HEK293 (cell line): ENCODE measurements at regions not wholly inside any gene's neighbourhood (a gene's known extent, or its start where the extent isn't known, plus 50 kb on each side); places are given as distances from the start of the nearest gene placed in this dataset.

Experiments used
- CTCF ChIP-seq: fragments of 450-650 bp; formaldehyde crosslinking; IDR thresholded peaks from 2 replicates; pipeline ENCODE4 v1.5.1; 2016; ENCODE audit warnings: missing biosample characterization, missing genetic modification characterization
- HOXD13 ChIP-seq: sonication (generic); formaldehyde crosslinking; IDR thresholded peaks from 2 replicates; pipeline ENCODE4 v1.8.0; 2022; ENCODE audit warnings: missing genetic modification reagents, borderline replicate concordance
- PRDM1 ChIP-seq: fragments of 450-650 bp; formaldehyde crosslinking; IDR thresholded peaks from 2 replicates; pipeline ENCODE4; 2016; ENCODE audit warnings: missing biosample characterization, missing genetic modification characterization
- TCF7L2 ChIP-seq: IDR thresholded peaks from 2 replicates; pipeline ENCODE4 v1.6.1; 2011; ENCODE audit warnings: low read depth, mild to moderate bottlenecking, inconsistent platforms, low read length, moderate library complexity, borderline replicate concordance
- ZNF146 ChIP-seq: fragments of 450-650 bp; formaldehyde crosslinking; IDR thresholded peaks from 2 replicates; pipeline ENCODE4 v1.5.1; 2016; ENCODE audit warnings: missing biosample characterization, missing genetic modification characterization
- ZNF274 ChIP-seq, 2 experiments: fragments of 200-500 bp in 1 of 2; fragments of 450-650 bp in 1 of 2; sonication (Bioruptor generic) in 1 of 2; formaldehyde crosslinking in 1 of 2; IDR thresholded peaks; 2 replicates each; pipeline versions ENCODE4 v1.5.1 to v1.6.1; 2014 to 2016; ENCODE audit warnings: borderline replicate concordance in 1 of 2, inconsistent platforms in 1 of 2, low read length in 1 of 2, missing biosample characterization in 1 of 2, missing genetic modification characterization in 1 of 2
- ZNF335 ChIP-seq: fragments of 450-650 bp; formaldehyde crosslinking; conservative IDR thresholded peaks from 2 replicates; pipeline ENCODE4 v1.5.1; 2016; ENCODE audit warnings: missing biosample characterization, missing genetic modification characterization
- ZNF514 ChIP-seq: fragments of 450-650 bp; formaldehyde crosslinking; IDR thresholded peaks from 2 replicates; pipeline ENCODE4 v1.5.1; 2016; ENCODE audit warnings: missing biosample characterization, missing genetic modification characterization
- ZNF600 ChIP-seq: fragments of 450-650 bp; formaldehyde crosslinking; IDR thresholded peaks from 2 replicates; pipeline ENCODE4 v1.5.1; 2016; ENCODE audit warnings: missing biosample characterization, missing genetic modification characterization
- ZNF664 ChIP-seq: fragments of 450-650 bp; formaldehyde crosslinking; IDR thresholded peaks from 2 replicates; pipeline ENCODE4 v1.5.1; 2016; ENCODE audit warnings: missing biosample characterization, missing genetic modification characterization
- ZNF830 ChIP-seq: fragments of 450-650 bp; IDR thresholded peaks from 2 replicates; pipeline ENCODE4 v1.5.0; 2018; ENCODE audit warnings: missing biosample characterization, missing genetic modification characterization, low read depth, mild to moderate bottlenecking, moderate library complexity
- TF ChIP-seq, protein P1 (sequence below): fragments of 450-650 bp; formaldehyde crosslinking; conservative IDR thresholded peaks from 2 replicates; pipeline ENCODE4 v1.5.1; 2016; ENCODE audit warnings: low read depth, missing biosample characterization, missing genetic modification characterization
- TF ChIP-seq, protein P2 (sequence below): sonication (generic); formaldehyde crosslinking; IDR thresholded peaks from 2 replicates; pipeline ENCODE4 v1.8.1; 2022; ENCODE audit warnings: mild to moderate bottlenecking, moderate library complexity, missing genetic modification reagents
- TF ChIP-seq, protein P3 (sequence below): fragments of 450-650 bp; formaldehyde crosslinking; IDR thresholded peaks from 2 replicates; pipeline ENCODE4 v1.5.1; 2016; ENCODE audit warnings: missing biosample characterization, missing genetic modification characterization, low read depth

DNA sequence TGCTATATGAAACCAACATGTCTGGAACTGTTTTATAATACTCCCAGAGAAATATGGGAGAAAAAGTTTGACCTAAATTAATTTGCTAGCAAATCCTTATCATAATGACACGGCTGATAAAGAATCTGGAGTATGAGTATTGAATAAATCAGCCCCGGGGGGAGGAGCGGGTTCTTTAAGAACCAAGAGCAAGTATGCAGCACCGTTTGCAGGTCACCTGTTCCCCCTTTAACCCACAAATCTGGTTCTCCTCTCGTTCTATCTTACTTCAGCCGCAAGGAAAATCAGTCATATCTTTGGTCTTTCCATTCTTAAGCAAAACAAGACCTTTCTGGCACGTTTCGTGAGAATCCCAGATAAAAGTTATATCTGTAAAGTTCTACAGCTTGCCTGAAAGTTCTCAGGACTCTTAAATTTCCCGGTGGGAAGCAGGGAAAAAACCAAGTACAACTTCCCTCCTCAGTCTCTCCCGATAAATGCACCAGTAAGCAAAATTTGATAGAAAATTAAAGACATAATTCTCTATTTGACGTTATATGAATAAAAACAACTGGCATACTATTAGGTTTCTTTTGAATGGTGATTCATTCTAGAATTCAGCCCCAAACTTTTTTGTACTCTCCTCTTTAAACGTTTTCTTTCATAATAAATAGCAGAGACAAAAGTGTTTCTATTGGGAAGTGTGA, 348.6 kb downstream of the ZBBX start:
- TF ChIP-seq CTCF = no peak
- no peak for TF ChIP-seq PRDM1
- no peak for TF ChIP-seq TCF7L2
- no peak for TF ChIP-seq ZNF274 (IDR thresholded peaks at IDR 0.05; ENCODE audit: low read length)
- no peak for TF ChIP-seq ZNF274 (tag by site-specific recombination; IDR thresholded peaks at IDR 0.05; ENCODE audit: borderline replicate concordance)
- TF ChIP-seq ZNF335 = no peak
- no peak for TF ChIP-seq ZNF664
- no peak for TF ChIP-seq ZNF146 (tag by site-specific recombination)
- TF ChIP-seq ZNF600 (tag by site-specific recombination) = no peak
- TF ChIP-seq, protein P1, sequence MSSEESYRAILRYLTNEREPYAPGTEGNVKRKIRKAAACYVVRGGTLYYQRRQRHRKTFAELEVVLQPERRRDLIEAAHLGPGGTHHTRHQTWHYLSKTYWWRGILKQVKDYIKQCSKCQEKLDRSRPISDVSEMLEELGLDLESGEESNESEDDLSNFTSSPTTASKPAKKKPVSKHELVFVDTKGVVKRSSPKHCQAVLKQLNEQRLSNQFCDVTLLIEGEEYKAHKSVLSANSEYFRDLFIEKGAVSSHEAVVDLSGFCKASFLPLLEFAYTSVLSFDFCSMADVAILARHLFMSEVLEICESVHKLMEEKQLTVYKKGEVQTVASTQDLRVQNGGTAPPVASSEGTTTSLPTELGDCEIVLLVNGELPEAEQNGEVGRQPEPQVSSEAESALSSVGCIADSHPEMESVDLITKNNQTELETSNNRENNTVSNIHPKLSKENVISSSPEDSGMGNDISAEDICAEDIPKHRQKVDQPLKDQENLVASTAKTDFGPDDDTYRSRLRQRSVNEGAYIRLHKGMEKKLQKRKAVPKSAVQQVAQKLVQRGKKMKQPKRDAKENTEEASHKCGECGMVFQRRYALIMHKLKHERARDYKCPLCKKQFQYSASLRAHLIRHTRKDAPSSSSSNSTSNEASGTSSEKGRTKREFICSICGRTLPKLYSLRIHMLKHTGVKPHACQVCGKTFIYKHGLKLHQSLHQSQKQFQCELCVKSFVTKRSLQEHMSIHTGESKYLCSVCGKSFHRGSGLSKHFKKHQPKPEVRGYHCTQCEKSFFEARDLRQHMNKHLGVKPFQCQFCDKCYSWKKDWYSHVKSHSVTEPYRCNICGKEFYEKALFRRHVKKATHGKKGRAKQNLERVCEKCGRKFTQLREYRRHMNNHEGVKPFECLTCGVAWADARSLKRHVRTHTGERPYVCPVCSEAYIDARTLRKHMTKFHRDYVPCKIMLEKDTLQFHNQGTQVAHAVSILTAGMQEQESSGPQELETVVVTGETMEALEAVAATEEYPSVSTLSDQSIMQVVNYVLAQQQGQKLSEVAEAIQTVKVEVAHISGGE = no peak
- TF ChIP-seq ZNF830 (tag by site-specific recombination) = no peak
- TF ChIP-seq ZNF514 (tag by site-specific recombination) = no peak
- TF ChIP-seq HOXD13 (CRISPR knock-in tag) = no peak
- TF ChIP-seq, protein P2, sequence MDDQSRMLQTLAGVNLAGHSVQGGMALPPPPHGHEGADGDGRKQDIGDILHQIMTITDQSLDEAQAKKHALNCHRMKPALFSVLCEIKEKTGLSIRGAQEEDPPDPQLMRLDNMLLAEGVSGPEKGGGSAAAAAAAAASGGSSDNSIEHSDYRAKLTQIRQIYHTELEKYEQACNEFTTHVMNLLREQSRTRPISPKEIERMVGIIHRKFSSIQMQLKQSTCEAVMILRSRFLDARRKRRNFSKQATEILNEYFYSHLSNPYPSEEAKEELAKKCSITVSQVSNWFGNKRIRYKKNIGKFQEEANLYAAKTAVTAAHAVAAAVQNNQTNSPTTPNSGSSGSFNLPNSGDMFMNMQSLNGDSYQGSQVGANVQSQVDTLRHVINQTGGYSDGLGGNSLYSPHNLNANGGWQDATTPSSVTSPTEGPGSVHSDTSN (CRISPR knock-in tag) = no peak
- TF ChIP-seq, protein P3, sequence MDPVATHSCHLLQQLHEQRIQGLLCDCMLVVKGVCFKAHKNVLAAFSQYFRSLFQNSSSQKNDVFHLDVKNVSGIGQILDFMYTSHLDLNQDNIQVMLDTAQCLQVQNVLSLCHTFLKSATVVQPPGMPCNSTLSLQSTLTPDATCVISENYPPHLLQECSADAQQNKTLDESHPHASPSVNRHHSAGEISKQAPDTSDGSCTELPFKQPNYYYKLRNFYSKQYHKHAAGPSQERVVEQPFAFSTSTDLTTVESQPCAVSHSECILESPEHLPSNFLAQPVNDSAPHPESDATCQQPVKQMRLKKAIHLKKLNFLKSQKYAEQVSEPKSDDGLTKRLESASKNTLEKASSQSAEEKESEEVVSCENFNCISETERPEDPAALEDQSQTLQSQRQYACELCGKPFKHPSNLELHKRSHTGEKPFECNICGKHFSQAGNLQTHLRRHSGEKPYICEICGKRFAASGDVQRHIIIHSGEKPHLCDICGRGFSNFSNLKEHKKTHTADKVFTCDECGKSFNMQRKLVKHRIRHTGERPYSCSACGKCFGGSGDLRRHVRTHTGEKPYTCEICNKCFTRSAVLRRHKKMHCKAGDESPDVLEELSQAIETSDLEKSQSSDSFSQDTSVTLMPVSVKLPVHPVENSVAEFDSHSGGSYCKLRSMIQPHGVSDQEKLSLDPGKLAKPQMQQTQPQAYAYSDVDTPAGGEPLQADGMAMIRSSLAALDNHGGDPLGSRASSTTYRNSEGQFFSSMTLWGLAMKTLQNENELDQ (tag by site-specific recombination) = no peak
